Astrocyte of the cerebellum (primary cell): ENCODE measurements at regions not wholly inside any gene's neighbourhood (a gene's known extent, or its start where the extent isn't known, plus 50 kb on each side); places are given as distances from the start of the nearest gene placed in this dataset.
A peak's percentile ranks its signal among the peaks of the same experiment; 100 is the strongest.

Experiments used
- DNase-seq: peaks from one replicate; pipeline ENCODE4 v3.0.0-alpha.2; 2011; ENCODE audit warnings: low read depth
- H3K4me3 ChIP-seq: 2 replicates; pipeline ENCODE4 v1.5.1; 2011; ENCODE audit warnings: mild to moderate bottlenecking, low read depth, low read length, moderate library complexity
- in situ Hi-C: cut with HindIII; loops from 2 replicates; pipeline ENCODE4 v1.10.0; 2017; ENCODE audit warnings: low sequenced_read_pairs
- TF ChIP-seq, protein P1 (sequence below): IDR thresholded peaks from 2 replicates; pipeline ENCODE4 v1.5.1; 2012; ENCODE audit warnings: low read length, low read depth, moderate library complexity, mild to moderate bottlenecking; ENCODE audit errors: missing control alignments

DNA sequence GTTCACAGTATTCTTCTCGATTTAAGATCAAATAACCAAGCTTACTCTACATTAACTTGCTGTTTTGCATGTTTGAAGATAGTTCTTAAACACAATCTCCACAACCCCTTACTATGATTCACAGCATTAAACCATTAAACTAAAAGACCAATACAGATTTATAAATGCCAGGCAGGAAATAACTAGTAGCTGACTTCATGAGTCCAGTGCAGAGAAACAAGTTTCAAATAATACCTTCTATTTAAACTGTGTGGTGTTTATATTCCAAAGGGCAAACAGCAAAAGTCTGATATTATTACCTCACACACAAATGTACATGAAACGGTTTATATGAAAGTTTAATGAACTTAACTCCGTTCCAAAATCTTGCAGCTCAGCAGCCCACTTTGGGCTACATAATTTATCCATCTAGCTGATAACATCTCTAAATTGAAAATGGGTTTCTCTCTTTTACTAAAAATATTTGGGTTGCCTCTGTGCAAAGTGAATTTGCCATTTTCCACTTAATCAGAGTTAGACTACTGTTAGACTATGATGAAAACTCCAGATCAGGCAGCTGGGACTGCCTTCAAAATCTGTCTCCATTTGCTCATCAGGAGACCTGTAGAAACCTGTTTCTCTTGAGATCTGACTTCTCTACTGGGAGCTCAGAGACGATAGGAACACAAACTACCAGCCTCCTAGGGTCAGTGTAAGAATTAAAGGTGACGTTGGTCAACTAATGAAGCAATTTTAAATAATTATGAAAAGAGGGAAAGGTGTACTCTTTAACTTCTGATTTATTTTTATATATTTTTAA lies 287.3 kb downstream of the FZD1 start:
- no peak overlapping the region for H3K4me3 ChIP-seq
- in situ Hi-C loops, result no loop called here
- TF ChIP-seq, protein P1, sequence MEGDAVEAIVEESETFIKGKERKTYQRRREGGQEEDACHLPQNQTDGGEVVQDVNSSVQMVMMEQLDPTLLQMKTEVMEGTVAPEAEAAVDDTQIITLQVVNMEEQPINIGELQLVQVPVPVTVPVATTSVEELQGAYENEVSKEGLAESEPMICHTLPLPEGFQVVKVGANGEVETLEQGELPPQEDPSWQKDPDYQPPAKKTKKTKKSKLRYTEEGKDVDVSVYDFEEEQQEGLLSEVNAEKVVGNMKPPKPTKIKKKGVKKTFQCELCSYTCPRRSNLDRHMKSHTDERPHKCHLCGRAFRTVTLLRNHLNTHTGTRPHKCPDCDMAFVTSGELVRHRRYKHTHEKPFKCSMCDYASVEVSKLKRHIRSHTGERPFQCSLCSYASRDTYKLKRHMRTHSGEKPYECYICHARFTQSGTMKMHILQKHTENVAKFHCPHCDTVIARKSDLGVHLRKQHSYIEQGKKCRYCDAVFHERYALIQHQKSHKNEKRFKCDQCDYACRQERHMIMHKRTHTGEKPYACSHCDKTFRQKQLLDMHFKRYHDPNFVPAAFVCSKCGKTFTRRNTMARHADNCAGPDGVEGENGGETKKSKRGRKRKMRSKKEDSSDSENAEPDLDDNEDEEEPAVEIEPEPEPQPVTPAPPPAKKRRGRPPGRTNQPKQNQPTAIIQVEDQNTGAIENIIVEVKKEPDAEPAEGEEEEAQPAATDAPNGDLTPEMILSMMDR, result no peak
- DNase-seq, result no peak

GRCh38 chr7:91553410-91553895 lies 289.2 kb downstream of the FZD1 start:
- TF ChIP-seq, protein P1, result no peak
- in situ Hi-C loops, result no loop called here
- no peak overlapping the region for H3K4me3 ChIP-seq
- no peak for DNase-seq

DNA sequence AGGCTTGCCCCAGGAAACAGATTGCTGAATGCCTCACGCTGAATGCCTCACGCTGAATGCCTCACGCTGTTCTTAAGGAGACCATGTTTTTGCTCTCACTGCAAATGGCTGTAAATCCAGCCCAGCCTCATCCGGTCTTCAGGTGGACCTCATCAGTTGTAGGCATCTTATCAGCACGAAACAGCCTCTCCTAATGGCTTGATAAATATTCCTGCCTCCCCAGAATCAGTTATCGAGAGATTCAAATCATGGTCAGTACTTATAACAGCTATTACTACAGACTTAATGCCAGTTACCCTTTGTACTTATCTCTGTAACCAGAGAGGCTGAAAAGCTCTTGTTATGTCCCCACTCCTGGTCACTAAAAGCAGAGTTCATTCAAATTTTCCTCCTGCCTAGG lies 290.6 kb downstream of the FZD1 start:
- in situ Hi-C loops, result no loop called here
- TF ChIP-seq, protein P1, result no peak
- H3K4me3 ChIP-seq, result no peak overlapping the region
- DNase-seq, result no peak

DNA sequence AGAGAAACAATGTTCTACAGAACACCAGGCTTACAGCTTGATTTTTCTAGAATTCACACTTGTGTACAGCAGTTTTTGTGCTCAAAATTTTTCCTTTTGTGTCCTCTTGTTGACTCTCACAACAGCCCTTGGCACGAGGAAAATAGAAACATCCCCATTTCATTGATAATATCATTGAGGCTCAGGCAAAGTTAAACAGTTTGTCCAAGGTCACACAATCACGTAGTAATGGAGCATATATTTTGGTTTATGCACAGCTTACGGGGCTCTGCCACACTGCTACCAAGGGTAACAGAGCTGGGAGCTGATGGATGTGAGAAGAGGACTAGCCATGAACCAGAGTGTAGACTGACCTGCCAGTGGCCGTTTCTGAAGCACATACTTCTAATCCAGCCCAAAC lies 292.0 kb downstream of the FZD1 start:
- in situ Hi-C loops, result no loop called here
- DNase-seq, result no peak
- H3K4me3 ChIP-seq, result no peak overlapping the region
- TF ChIP-seq, protein P1, result no peak

GRCh38 chr7:91556956-91557650 lies 292.9 kb downstream of the FZD1 start:
- no peak overlapping the region for H3K4me3 ChIP-seq
- TF ChIP-seq, protein P1, result no peak
- DNase-seq, result no peak
- in situ Hi-C loops, result no loop called here

GRCh38 chr7:91557789-91558404 lies 293.7 kb downstream of the FZD1 start:
- in situ Hi-C loops, result no loop called here
- peak; percentile 94 for DNase-seq
- TF ChIP-seq, protein P1, result no peak
- H3K4me3 ChIP-seq, result no peak overlapping the region
